ENCODE measurements at regions not wholly inside any gene's neighbourhood (a gene's known extent, or its start where the extent isn't known, plus 50 kb on each side); places are given as distances from the start of the nearest gene placed in this dataset.

GRCh38 chr20:17870086-17870740, 98.4 kb downstream of the SNX5 start:
- Histone ChIP-seq H3K36me3 (ENCODE audit: insufficient read depth, low read length) (no peaks in the 10 kb centered on the region), H3K4me3 (no peak overlapping the region), H3K9me3 (ENCODE audit: low read depth, low read length) (no peaks in the 10 kb centered on the region), H3K27ac (no peak overlapping the region), H3K9ac (ENCODE audit: insufficient read length) (no peak overlapping the region)
- TF ChIP-seq EZH2 (IDR thresholded peaks at IDR 0.05) = no peak
- no peak for TF ChIP-seq POLR2AphosphoS5 (IDR thresholded peaks at IDR 0.05; ENCODE audit: borderline replicate concordance, low read depth, low read length)
- no peak for TF ChIP-seq FOXP2 (optimal IDR thresholded peaks at IDR 0.05; ENCODE audit: control extremely low read depth, extremely low read length, insufficient read depth)
- no peak for DNase-seq (ENCODE audit: low read depth, low spot score)

- no peak overlapping the region for H3K4me3 ChIP-seq
- H3K9me3 ChIP-seq (ENCODE audit: low read depth, low read length) = no peaks in the 10 kb centered on the region
- TF ChIP-seq FOXP2 (optimal IDR thresholded peaks at IDR 0.05; ENCODE audit: control extremely low read depth, extremely low read length, insufficient read depth) = no peak
- no peak for DNase-seq (ENCODE audit: low read depth, low spot score)
- no peaks in the 10 kb centered on the region for H3K36me3 ChIP-seq (ENCODE audit: insufficient read depth, low read length)
- no peak overlapping the region for H3K9ac ChIP-seq (ENCODE audit: insufficient read length)
- no peak overlapping the region for H3K27ac ChIP-seq
Observed at GRCh38 chr20:17869295-17869994, 99.1 kb downstream of the SNX5 start.

- TF ChIP-seq POLR2AphosphoS5 (IDR thresholded peaks at IDR 0.05; ENCODE audit: borderline replicate concordance, low read depth, low read length) (no peak), FOXP2 (optimal IDR thresholded peaks at IDR 0.05; ENCODE audit: control extremely low read depth, extremely low read length, insufficient read depth) (no peak)
- no peaks in the 10 kb centered on the region for H3K36me3 ChIP-seq (ENCODE audit: insufficient read depth, low read length)
- no peak overlapping the region for H3K9ac ChIP-seq (ENCODE audit: insufficient read length)
- no peak overlapping the region for H3K27ac ChIP-seq
- DNase-seq (ENCODE audit: low read depth, low spot score) = no peak
- no peaks in the 10 kb centered on the region for H3K9me3 ChIP-seq (ENCODE audit: low read depth, low read length)
- H3K4me3 ChIP-seq = no peak overlapping the region
Observed at GRCh38 chr20:17868700-17869231, 99.8 kb downstream of the SNX5 start.

GRCh38 chr20:17868151-17868550, 100.4 kb downstream of the SNX5 start:
- H3K9me3 ChIP-seq (ENCODE audit: low read depth, low read length) = no peaks in the 10 kb centered on the region
- no peak overlapping the region for H3K4me3 ChIP-seq
- DNase-seq (ENCODE audit: low read depth, low spot score) = no peak
- no peak overlapping the region for H3K9ac ChIP-seq (ENCODE audit: insufficient read length)
- no peak overlapping the region for H3K27ac ChIP-seq
- TF ChIP-seq FOXP2 (optimal IDR thresholded peaks at IDR 0.05; ENCODE audit: control extremely low read depth, extremely low read length, insufficient read depth) (no peak), POLR2AphosphoS5 (IDR thresholded peaks at IDR 0.05; ENCODE audit: borderline replicate concordance, low read depth, low read length) (no peak), EZH2 (IDR thresholded peaks at IDR 0.05) (no peak)
- H3K36me3 ChIP-seq (ENCODE audit: insufficient read depth, low read length) = no peaks in the 10 kb centered on the region

- Histone ChIP-seq H3K27ac (no peak overlapping the region), H3K9ac (ENCODE audit: insufficient read length) (no peak overlapping the region)
Observed at GRCh38 chr20:17867131-17867925, 101.3 kb downstream of the SNX5 start.

GRCh38 chr20:17866234-17867001, 102.2 kb downstream of the SNX5 start:
- DNase-seq (ENCODE audit: low read depth, low spot score) = no peak
- no peak overlapping the region for H3K27ac ChIP-seq
- TF ChIP-seq FOXP2 (optimal IDR thresholded peaks at IDR 0.05; ENCODE audit: control extremely low read depth, extremely low read length, insufficient read depth) = no peak
- TF ChIP-seq POLR2AphosphoS5 (IDR thresholded peaks at IDR 0.05; ENCODE audit: borderline replicate concordance, low read depth, low read length) = no peak
- no peak for TF ChIP-seq EZH2 (IDR thresholded peaks at IDR 0.05)
- H3K36me3 ChIP-seq (ENCODE audit: insufficient read depth, low read length) = no peaks in the 10 kb centered on the region
- no peaks in the 10 kb centered on the region for H3K9me3 ChIP-seq (ENCODE audit: low read depth, low read length)
- no peak overlapping the region for H3K4me3 ChIP-seq
- no peak overlapping the region for H3K9ac ChIP-seq (ENCODE audit: insufficient read length)

More at GRCh38 chr20:17867131-17867925, 101.3 kb downstream of the SNX5 start:
- DNase-seq (ENCODE audit: low read depth, low spot score) = no peak
- H3K9me3 ChIP-seq (ENCODE audit: low read depth, low read length) = no peaks in the 10 kb centered on the region
- no peak overlapping the region for H3K4me3 ChIP-seq
- no peaks in the 10 kb centered on the region for H3K36me3 ChIP-seq (ENCODE audit: insufficient read depth, low read length)
- no peak for TF ChIP-seq FOXP2 (optimal IDR thresholded peaks at IDR 0.05; ENCODE audit: control extremely low read depth, extremely low read length, insufficient read depth)
- TF ChIP-seq EZH2 (IDR thresholded peaks at IDR 0.05) = no peak
- TF ChIP-seq POLR2AphosphoS5 (IDR thresholded peaks at IDR 0.05; ENCODE audit: borderline replicate concordance, low read depth, low read length) = no peak

- DNase-seq (ENCODE audit: low read depth, low spot score) = no peak
- H3K4me3 ChIP-seq = no peak overlapping the region
- TF ChIP-seq EZH2 (IDR thresholded peaks at IDR 0.05) (no peak), POLR2AphosphoS5 (IDR thresholded peaks at IDR 0.05; ENCODE audit: borderline replicate concordance, low read depth, low read length) (no peak), FOXP2 (optimal IDR thresholded peaks at IDR 0.05; ENCODE audit: control extremely low read depth, extremely low read length, insufficient read depth) (no peak)
- no peaks in the 10 kb centered on the region for H3K36me3 ChIP-seq (ENCODE audit: insufficient read depth, low read length)
- H3K9me3 ChIP-seq (ENCODE audit: low read depth, low read length) = no peaks in the 10 kb centered on the region
- H3K9ac ChIP-seq (ENCODE audit: insufficient read length) = no peak overlapping the region
- no peak overlapping the region for H3K27ac ChIP-seq
Observed at GRCh38 chr20:17863577-17864292, 104.9 kb downstream of the SNX5 start.

Data from SK-N-MC (cell line).